H7 (cell line): ENCODE measurements at regions not wholly inside any gene's neighbourhood (a gene's known extent, or its start where the extent isn't known, plus 50 kb on each side); places are given as distances from the start of the nearest gene placed in this dataset.

ENCODE experiments used
- DNase-seq: peaks from one replicate; pipeline ENCODE4 v3.0.0; 2012
- H3K27me3 ChIP-seq: 2 replicates; pipeline ENCODE4 v1.6.0; 2011; ENCODE audit warnings: mild to moderate bottlenecking, low read length; ENCODE audit not compliant: control insufficient read depth, insufficient read depth
- H3K36me3 ChIP-seq: replicated peaks from 2 replicates; pipeline ENCODE4 v1.5.1; 2011; ENCODE audit warnings: low read length; ENCODE audit not compliant: control insufficient read depth, insufficient read depth
- H3K4me3 ChIP-seq: 2 replicates; pipeline ENCODE4 v1.5.1; 2011; ENCODE audit warnings: low read depth, mild to moderate bottlenecking, control low read depth, low read length, moderate library complexity; ENCODE audit not compliant: insufficient read depth

GRCh38 chr5:147180751-147181150 lies 54.1 kb upstream of the STK32A start:
- H3K4me3 ChIP-seq = no peak overlapping the region

More at GRCh38 chr5:147180751-147181150, 54.1 kb upstream of the STK32A start:
- Histone ChIP-seq H3K36me3 (no peaks in the 10 kb centered on the region), H3K27me3 (no peaks in the 10 kb centered on the region)
- no peak for DNase-seq
